Stomach (tissue), 8 donors: ENCODE measurements at regions not wholly inside any gene's neighbourhood (a gene's known extent, or its start where the extent isn't known, plus 50 kb on each side); places are given as distances from the start of the nearest gene placed in this dataset.

Experiments used
- DNase-seq, 2 donors: peaks; one replicate each; pipeline versions ENCODE4 v3.0.0 to v3.0.0-alpha.2; 2013 to 2019
- H3K27ac ChIP-seq, 5 donors: fragments of 200-600 bp in 4 of 5; sonication (generic) in 4 of 5; one replicate each; pipeline ENCODE4 v1.5.1; 2013 to 2019; ENCODE audit warnings: mild to moderate bottlenecking in 1 of 5, moderate library complexity in 1 of 5
- H3K27me3 ChIP-seq, 3 donors: fragments of 200-600 bp; sonication (generic); one replicate each; pipeline ENCODE4 v1.5.1; 2017 to 2019; ENCODE audit warnings: mixed run types in 1 of 3
- H3K36me3 ChIP-seq, 4 donors: fragments of 200-600 bp; sonication (generic); 1 replicate in 3 of 4; 2 replicates in 1 of 4; pipeline ENCODE4 v1.5.1; 2016 to 2019
- H3K4me1 ChIP-seq, 4 donors: fragments of 200-600 bp; sonication (generic); one replicate each; pipeline ENCODE4 v1.5.1; 2016 to 2019
- H3K4me3 ChIP-seq, 4 donors: fragments of 200-600 bp; sonication (generic) in 3 of 4; one replicate each; pipeline ENCODE4 v1.5.1; 2016 to 2019; ENCODE audit warnings: mild to moderate bottlenecking in 1 of 4
- H3K9me3 ChIP-seq, 4 donors: fragments of 200-600 bp; sonication (generic); one replicate each; pipeline ENCODE4 v1.5.1; 2016 to 2019
- CTCF ChIP-seq, 7 experiments: fragments of 450-650 bp in 4 of 7; fragments of 200-600 bp in 3 of 7; sonication (generic) in 3 of 7; IDR thresholded peaks; one replicate each; pipeline ENCODE4 v1.5.1; 2016 to 2019; ENCODE audit warnings: antibody characterized with exemption in 7 of 7, control low read depth in 2 of 7, mild to moderate bottlenecking in 1 of 7
- EP300 ChIP-seq: sonication (generic); formaldehyde crosslinking; IDR thresholded peaks from one replicate; pipeline ENCODE4 v1.6.1; 2017; ENCODE audit warnings: antibody characterized with exemption
- POLR2A ChIP-seq, 4 donors: fragments of 450-650 bp; IDR thresholded peaks; one replicate each; pipeline ENCODE4 v1.6.1; 2016; ENCODE audit warnings: antibody characterized with exemption in 4 of 4, control low read depth in 2 of 4, mild to moderate bottlenecking in 1 of 4, moderate library complexity in 1 of 4
- POLR2AphosphoS5 ChIP-seq, 3 donors: sonication (generic); formaldehyde crosslinking; IDR thresholded peaks; one replicate each; pipeline ENCODE4 v1.6.1; 2016; ENCODE audit warnings: antibody characterized with exemption in 3 of 3
- WGBS, 5 donors: extraction: QIAGEN DNeasy Blood & Tissue Kit in 3 of 5; methylation state at CpG; one replicate each; pipeline versions ENCODE4 v1.1.5 to v1.1.7; 2013 to 2018; 5-methylcytosine and 5-hydroxymethylcytosine counted together
- intact Hi-C: fragments of 100-400 bp; cut with DNase I; formaldehyde crosslinking; loops from one replicate; pipeline ENCODE4 v1.15.1; 2023; ENCODE audit warnings: low total_unique reads
- donor health status: healthy with polysubstance abuse.
- donor health status: Bipolar disorder and iron deficiency.
- donor health status: healthy.

GRCh38 chr10:111873041-111873440 is 310.5 kb downstream of the GPAM start:
- 74 to 87% (median 80%) methylated on average over 4 of the region's 4 CpGs for WGBS, 5 donors
- no peak for DNase-seq
- peaks cover 0 to 4% (median under 1%) of the 10 kb centered on the region in 4 donors for H3K9me3 ChIP-seq
- no peak overlapping the region for H3K27ac ChIP-seq
- no peak overlapping the region for H3K4me3 ChIP-seq
- intact Hi-C loops, result no loop called here
- H3K27me3 ChIP-seq, result no peaks in the 10 kb centered on the region
- no peaks in the 10 kb centered on the region for H3K36me3 ChIP-seq
- TF ChIP-seq CTCF (IDR thresholded peaks at IDR 0.05) (no peak), POLR2A (IDR thresholded peaks at IDR 0.05) (no peak), EP300 (no peak), POLR2AphosphoS5 (IDR thresholded peaks at IDR 0.05) (no peak)
- H3K4me1 ChIP-seq, result no peaks in the 10 kb centered on the region

- WGBS, 5 donors, result 76 to 88% (median 85%) methylated on average over 7 of the region's 7 CpGs
- intact Hi-C loops, result no loop called here
Observed at GRCh38 chr10:111873621-111874135, 309.9 kb downstream of the GPAM start.

GRCh38 chr10:111874576-111874975 is 309.0 kb downstream of the GPAM start:
- intact Hi-C loops, result no loop called here
- Histone ChIP-seq H3K27me3 (no peaks in the 10 kb centered on the region), H3K9me3 (peaks cover 0 to 11% (median 4%) of the 10 kb centered on the region in 4 donors), H3K4me1 (no peaks in the 10 kb centered on the region), H3K27ac (no peak overlapping the region), H3K36me3 (no peaks in the 10 kb centered on the region), H3K4me3 (no peak overlapping the region)
- no peak for DNase-seq
- no peak for TF ChIP-seq POLR2A (IDR thresholded peaks at IDR 0.05)
- TF ChIP-seq POLR2AphosphoS5 (IDR thresholded peaks at IDR 0.05), result no peak
- TF ChIP-seq EP300, result no peak
- TF ChIP-seq CTCF (IDR thresholded peaks at IDR 0.05), result no peak
- 61 to 83% (median 77%) methylated on average over 3 of the region's 3 CpGs for WGBS, 5 donors

More at GRCh38 chr10:111873621-111874135, 309.9 kb downstream of the GPAM start:
- no peak overlapping the region for H3K27ac ChIP-seq
- DNase-seq, result no peak
- no peaks in the 10 kb centered on the region for H3K4me1 ChIP-seq
- no peaks in the 10 kb centered on the region for H3K36me3 ChIP-seq
- H3K4me3 ChIP-seq, result no peak overlapping the region
- TF ChIP-seq POLR2AphosphoS5 (IDR thresholded peaks at IDR 0.05), result no peak
- TF ChIP-seq CTCF (IDR thresholded peaks at IDR 0.05), result no peak
- TF ChIP-seq EP300, result no peak
- TF ChIP-seq POLR2A (IDR thresholded peaks at IDR 0.05), result no peak
- H3K27me3 ChIP-seq, result no peaks in the 10 kb centered on the region
- H3K9me3 ChIP-seq, result peaks cover 0 to 8% (median 4%) of the 10 kb centered on the region in 4 donors

- no peak for TF ChIP-seq CTCF (IDR thresholded peaks at IDR 0.05)
- TF ChIP-seq POLR2A (IDR thresholded peaks at IDR 0.05), result no peak
- TF ChIP-seq POLR2AphosphoS5 (IDR thresholded peaks at IDR 0.05), result no peak
- TF ChIP-seq EP300, result no peak
- WGBS, 5 donors, result 42 to 73% (median 56%) methylated on average over 3 to 4 of the region's 4 CpGs
- no peak for DNase-seq
- Histone ChIP-seq H3K4me1 (no peaks in the 10 kb centered on the region), H3K4me3 (no peak overlapping the region), H3K9me3 (peaks cover 0 to 11% (median 2%) of the 10 kb centered on the region in 4 donors), H3K36me3 (no peaks in the 10 kb centered on the region), H3K27ac (no peak overlapping the region), H3K27me3 (no peaks in the 10 kb centered on the region)
- intact Hi-C loops, result no loop called here
Observed at GRCh38 chr10:111875725-111876124, 307.8 kb downstream of the GPAM start.
